ENCODE measurements at regions not wholly inside any gene's neighbourhood (a gene's known extent, or its start where the extent isn't known, plus 50 kb on each side); places are given as distances from the start of the nearest gene placed in this dataset.

DNA sequence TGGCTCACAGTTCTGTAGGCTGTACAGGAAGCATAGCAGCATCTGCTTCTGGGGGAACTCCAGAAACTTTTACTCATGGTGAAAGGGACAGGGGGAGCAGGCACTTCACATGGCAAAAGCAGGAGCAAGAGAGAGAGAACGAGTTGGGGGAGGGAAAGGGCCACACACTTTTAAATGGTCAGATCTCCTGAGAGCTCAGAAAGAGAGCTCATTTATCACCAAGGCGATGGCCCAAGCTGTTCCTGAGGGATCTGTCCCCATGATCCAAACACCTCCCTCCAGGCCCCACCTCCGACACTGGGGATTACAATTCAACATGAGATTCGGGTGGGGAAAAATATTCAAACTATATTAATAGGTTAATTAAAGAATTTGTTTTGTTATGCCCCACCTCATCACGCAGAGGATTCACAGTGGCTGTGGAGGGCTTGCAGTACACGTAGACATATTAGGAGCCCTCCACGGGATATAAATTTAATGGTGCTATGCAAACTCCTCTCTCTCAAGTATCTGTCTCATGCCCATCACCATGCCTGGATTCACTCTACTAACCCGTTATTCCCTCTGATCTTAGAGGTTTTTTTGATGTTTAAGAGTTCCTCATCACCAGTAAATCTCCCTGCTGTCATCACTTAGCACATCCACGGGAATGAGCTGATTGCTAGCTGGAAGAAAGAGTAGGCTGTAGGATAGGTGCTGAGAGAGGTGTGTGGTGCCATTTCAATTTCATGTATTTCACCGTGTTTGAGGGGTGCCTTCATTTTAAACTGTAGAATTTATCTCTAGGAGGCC lies 84.5 kb upstream of the ARHGAP28 start:
- intact Hi-C loops (cut with micrococcal nuclease): no loop called here

DNA sequence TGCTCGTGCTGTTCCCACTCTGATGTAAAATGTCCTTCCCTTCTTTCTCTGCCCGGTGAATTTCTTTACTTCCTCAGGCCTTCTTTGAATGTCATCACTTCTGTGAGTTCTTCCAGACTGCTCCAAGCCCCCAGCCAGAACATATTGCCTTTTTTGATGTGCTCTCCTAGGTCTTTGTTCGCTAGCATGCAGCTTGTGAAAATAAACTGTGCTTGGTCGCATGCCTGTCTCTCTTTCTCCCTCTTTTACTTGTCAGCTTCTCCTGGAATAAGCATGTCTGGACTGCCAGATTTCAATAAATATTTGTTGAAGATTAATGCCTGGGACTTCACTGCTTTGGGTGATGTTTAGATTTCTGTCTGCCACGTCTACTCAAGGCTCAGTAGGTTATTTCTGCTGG lies 82.7 kb upstream of the ARHGAP28 start:
- intact Hi-C loops (cut with micrococcal nuclease): no loop called here

DNA sequence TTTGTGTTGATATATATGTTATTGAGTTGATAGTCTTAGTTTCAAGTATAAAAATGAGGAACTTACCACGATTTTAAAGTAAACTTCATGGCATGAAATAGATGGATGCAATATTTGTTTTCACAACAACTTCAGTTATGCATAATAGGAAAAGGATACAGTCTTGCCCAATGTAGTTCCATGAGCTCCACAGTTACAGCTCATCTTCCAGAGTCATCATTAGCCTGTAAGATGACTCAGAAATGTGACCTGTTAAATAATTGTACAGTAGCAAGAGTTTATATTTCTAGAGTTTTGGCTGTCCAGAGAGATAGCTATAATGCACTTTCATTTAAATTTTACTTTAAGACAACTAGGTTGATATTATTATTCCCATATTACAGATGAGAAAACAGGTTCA lies 80.9 kb upstream of the ARHGAP28 start:
- intact Hi-C loops (cut with micrococcal nuclease): no loop called here

DNA sequence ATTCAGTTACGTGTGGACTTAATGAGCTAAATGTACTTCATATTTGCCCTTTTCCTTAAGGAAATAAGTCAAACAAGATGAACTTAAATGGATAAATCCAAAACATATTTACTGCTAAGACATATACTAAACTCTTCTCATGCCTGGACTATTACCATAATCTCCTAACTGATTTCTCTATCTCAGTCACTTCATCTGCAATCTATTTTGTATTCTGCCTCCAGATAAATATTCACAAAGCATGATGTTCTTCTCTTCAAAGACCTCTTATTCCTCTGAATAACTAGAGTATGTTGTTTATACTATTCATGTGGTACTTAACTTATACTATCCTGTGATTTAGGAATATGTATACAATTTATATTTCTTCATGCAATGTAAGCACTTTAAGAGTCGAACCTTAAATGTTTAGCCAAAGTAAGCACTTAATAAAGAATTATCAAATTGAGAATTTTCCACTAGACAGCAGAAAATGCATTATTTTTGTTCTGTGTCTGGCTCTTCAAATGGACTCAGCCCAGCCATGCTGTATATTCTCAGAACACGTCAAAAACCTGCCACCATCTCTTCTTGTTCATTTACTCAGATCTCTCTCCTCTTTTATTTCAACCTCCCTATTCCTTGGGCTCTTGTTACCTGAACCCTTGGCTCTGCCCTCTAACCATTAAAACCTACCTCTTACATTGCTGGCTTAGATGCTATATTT lies 79.9 kb upstream of the ARHGAP28 start:
- intact Hi-C loops (cut with micrococcal nuclease): no loop called here

DNA sequence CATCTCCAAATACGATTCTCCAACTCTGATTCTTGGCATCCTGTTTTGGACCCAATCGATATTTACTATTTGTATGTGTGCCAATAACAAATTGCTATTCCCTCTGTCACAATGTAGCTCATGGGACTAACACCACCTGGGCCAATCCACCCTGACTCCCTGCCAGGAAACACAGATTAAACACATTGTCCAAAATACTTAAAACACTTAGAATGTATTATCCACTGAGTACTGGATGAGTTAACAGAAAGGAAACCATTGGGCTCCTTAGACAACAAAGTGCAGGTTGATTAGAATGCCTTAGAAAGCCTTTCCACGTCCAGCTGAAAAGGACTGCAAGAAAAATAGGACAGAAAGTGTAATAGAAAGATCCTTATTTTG lies 79.4 kb upstream of the ARHGAP28 start:
- intact Hi-C loops (cut with micrococcal nuclease): no loop called here

DNA sequence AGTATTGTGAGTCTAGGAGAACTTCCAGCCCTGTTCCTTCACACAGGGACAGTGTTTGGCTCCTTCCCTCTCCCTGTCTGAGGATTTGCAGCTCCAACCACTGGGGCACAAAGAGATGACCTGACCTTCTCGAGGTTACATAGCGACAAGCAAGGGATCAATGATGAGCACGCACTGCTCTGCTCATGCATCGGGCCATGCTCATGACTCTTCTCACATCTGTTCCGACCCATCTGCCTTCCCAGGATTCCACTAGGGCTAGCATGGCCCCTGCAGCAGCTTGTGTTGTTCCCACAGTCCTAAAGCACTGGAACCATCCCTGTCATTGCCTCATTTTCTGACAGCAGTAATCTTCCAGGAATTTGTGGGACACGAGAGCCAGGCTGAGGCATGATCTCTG lies 78.8 kb upstream of the ARHGAP28 start:
- intact Hi-C loops (cut with micrococcal nuclease): no loop called here

DNA sequence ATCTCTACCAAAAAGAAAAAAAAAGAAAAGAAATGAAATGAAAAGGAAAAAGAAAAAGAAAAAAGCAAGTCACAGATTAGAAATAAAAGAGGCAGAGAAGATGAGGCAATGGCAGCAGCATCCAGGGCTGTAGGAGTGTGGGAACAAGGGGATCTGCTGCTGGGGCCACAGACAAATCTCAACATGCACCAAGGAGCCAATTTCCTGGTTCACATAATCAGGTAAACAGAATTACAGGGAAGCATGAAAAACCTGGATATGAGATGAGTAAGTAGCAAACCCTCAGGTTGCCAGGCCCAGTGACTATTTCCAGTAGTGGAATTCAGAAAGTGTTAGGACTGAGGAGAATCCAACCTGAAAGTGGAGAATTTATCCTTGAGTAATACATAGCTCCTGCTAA lies 77.4 kb upstream of the ARHGAP28 start:
- intact Hi-C loops (cut with micrococcal nuclease): no loop called here

DNA sequence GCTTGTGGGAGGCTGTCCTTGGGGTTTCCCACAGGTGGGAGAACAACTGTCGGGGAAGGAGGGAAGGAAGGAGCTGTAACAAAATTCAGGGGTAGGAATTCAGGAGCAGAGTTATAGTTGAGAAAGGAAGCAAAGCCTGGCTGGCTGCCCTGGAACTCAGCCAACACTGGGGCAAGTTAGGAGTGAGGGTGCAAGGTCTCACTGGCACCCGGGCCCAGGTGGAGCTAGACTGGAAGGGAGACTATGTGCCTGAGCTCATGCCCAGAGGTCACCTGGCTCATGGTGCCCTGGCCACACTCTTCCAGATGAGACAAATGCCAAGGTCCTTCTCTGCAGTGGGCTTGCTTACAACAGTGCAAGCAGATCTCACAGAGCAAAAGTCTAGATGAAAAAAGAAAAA lies 75.6 kb upstream of the ARHGAP28 start:
- intact Hi-C loops (cut with micrococcal nuclease): no loop called here

DNA sequence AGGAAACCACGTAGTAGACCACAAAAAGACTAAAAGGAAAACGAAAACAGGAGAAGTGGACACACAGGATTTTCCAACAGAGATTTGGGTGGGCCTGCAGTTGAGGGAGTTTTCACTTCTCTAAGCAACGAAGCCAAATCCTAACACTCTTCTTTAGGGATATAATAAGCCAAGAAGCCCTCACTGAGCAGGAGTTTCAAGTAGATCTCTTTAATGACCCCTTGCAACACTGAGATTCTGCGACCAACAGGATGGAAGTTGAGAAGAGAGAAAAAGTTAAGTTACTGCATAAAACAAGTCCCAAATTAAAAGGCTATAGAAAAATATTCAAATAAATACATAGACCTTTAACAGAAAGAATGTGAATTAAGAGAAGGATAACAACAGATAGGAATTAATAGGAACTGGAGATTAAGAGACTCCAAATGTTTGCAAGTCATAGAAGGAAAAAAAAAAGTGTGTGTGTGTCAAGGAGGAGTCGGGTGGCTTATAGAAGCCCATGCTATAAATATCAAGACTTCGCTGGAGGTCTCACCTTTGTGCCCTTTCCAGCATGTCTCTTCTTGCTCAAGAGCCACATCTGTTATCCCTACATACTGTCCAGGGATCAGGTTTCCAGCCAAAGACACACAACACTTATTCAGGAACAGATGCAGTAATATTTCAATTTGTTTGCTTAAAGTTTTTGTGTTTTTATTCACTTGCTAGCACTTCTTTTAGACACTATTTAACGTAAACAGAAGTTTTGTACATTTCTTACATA lies 69.4 kb upstream of the ARHGAP28 start:
- intact Hi-C loops (cut with micrococcal nuclease): no loop called here

DNA sequence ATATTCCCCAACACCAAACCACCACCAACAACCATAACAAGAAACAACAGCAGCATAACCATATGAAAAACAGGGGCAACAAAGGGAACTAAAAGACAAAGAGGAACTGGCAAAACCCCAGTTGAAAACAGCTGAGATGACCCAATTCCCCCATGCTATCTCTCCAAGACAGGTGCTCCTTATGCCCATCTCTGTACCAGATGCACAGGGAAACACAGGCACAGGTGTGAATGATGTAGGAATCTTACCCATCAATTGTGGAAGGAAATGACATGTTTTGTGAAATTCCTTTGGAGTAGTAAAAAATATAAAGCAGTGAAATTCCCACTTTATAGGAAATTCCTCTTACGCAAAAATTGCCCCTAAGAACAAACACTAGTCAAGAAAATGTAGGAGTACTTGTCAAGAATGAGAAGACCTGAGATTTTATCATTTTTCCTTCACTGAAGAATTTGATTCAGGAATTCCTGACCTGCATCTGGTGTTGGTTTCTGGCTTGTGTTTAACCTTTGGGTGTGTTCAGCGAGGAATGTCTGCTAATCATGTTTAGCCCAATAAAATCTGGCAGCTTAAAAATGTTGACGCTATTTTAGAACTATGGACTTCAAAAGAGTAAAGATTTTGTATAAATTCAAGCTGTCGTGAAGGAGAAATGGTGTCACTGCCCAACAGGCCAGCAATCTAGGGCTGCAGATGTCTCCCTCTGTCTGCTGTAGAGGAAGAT lies 67.7 kb upstream of the ARHGAP28 start:
- intact Hi-C loops (cut with micrococcal nuclease): no loop called here

DNA sequence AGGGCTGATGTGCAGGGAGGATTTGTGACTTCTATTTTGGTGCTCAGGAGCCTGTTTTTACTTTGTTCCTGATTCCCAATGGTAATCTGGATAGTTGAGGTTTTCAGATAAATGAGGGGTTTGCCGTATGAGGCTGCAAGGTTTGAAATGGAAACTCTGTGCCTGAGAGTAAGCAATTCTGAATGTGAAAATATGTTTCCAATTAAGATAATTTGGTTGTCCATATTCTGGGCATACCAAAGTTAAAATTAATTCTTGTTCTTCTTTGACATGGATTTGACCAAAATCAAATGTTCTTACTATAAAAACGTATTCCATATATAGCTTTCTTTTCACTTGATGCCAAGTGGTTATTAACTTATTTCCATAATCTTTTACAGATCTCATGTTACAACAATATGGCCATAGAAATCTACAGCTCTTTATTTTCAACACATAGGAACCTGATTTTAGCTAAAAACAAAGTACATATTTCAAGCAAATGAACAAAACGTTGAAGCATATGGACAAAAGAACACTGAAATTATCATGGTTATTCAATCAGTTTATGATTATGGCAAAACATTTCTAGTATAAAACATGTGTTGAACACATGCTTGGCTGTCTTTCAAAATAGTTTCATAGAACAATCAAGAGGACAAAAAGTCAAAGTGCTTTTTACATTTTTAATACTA lies 63.4 kb upstream of the ARHGAP28 start:
- intact Hi-C loops (cut with micrococcal nuclease): no loop called here

DNA sequence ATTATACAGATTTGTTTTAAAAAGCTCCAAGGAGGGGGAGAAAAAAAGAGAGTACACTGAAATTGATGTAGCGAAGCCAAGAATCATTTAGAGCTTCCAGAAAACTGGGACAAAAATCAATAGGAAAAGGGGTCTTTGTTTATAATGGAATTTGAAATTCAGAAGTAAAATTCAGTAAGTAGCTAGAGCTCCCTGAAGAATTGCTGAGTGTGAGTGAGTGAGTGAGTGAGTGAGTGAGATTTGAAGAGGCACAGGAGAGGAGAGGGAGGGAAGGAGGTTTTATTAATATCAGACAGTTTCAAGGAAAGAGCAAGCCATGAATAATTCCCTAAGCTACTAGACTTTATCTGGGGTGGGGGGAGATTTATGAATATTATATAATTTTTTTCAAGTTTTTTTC lies 60.7 kb upstream of the ARHGAP28 start:
- intact Hi-C loops (cut with micrococcal nuclease): no loop called here

DNA sequence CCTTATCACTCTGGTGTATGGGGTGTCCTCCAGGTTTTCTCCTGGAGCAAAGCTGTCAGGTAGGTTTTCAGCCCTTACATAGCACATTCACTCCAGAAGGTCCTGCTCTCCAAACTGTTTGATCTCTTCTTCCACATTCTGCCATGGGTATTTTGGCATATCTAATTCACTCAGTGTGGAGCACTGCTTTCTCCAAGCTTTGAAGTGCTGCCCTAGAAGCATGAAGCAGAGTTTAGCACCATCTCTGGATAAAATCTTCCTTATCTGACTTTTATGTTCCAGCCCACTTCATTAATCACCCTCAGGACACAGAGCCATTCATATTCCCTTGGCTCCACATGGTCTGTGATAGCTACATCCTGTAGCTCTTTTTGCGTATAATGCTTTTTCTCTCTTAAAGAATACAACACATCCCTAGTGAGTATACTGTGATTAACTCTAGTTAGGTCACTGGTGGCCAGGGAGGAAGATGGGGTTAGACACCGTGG lies 56.7 kb upstream of the ARHGAP28 start:
- intact Hi-C loops (cut with micrococcal nuclease): no loop called here

DNA sequence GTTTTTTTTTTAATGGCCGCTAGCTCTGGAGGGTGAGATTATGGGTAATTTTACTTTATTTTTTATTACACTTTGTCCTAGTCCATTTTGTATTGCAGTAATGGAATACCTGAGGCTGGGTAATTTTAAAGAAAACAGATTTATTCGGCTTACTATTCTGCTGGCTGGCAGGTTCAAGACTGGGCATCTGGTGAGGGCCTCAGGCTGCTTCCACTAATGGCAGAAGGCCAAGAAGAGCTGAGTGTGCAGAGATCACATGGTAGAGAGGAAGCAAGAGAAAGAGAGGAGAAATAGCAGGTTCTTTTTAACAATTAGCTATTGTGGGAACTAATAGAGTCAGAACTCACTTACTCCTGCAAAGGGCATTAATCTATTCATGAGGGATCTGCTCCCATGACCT lies 52.4 kb upstream of the ARHGAP28 start:
- intact Hi-C loops (cut with micrococcal nuclease): no loop called here

DNA sequence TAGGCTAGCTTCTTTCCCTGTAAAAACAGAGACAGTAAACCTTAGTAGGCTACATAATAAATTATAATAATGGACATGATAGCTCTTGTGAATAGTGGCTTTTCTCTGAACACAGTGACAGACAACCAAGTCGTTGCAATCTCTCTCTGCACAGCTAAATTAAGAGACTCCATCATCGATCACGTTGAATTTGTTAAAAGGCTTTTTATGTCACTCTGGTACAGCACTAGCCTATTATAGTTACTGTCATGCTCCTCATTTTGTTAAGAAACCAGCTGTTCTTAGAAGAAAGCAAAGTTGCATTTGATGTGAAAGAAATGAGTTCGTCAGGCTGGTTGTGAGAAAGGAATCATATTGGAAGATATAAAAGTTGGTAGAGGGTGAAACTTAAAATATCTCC lies 50.3 kb upstream of the ARHGAP28 start:
- intact Hi-C loops (cut with micrococcal nuclease): no loop called here

Measured in T-helper 1 cell treated with Interleukin-12 subunit alpha and Interleukin-12 subunit beta and Interleukin-4 antibody, amounts not matched to agents 30 ng/mL and 1 ng/mL, for 36 hours (primary cell).